ENCODE measurements at regions not wholly inside any gene's neighbourhood (a gene's known extent, or its start where the extent isn't known, plus 50 kb on each side); places are given as distances from the start of the nearest gene placed in this dataset.
"Not testable (repeated sequence)": the region's sequence is repeated elsewhere in the genome, so short reads cannot be mapped to it uniquely, and the experiment has no call there.

DNA sequence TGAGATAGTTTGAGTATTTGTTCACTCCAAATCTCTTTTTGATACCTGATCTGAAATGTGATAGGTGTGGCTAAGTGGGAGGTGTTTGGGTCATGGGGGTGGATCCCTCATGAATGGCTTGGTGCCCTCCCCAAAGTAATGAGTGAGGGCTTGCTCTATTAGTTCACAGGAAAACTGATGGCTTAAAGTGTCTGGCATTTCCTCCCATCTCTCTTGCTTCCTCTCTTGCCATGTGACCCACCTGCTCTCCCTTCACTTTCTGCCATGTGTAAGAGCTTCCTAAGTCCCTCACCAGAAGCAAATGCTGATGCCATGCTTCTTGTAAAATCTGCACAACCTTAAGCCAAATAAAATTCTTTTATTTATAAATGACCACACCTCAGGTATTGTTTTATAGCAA, 61.1 kb downstream of the MAD2L1 start:
- no peak for DNase-seq

DNA sequence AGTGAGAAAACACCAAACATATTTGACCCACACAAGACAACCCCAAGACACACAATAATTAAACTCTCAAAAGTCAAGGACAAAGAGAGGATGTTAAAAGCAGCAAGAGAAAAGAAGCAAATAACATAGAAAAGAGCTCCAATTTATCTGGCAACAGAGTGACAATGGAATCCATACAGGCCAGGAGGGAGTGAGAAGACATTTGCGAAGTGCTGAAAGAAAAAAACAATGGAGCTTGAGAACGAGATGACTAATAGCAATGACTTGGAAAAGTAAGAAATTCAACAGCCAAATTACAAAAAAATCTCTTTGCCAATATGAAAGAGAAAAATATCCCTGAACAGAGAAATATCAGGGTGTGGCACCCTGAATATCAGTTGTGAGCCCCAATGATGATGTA, 61.6 kb downstream of the MAD2L1 start:
- DNase-seq = no peak

DNA sequence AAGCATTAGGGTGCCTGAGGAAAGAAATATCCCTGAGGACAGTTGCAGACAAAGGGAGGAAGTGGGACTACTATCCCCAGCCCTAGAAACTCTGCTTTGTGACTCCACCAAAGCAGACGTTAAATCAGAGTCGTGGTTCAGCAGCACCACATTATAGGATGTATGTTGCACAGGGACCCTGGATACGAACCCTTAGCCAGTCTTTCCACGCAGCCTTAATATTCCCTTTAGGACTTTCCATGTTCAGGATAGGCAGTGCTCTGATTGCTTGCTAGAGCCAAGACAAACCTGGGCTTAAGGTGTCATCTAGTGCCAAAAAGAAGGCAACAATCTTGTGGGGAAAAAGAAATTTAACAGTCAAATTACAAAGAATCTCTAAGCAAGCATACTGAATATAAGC, 62.6 kb downstream of the MAD2L1 start:
- no peak for DNase-seq

DNA sequence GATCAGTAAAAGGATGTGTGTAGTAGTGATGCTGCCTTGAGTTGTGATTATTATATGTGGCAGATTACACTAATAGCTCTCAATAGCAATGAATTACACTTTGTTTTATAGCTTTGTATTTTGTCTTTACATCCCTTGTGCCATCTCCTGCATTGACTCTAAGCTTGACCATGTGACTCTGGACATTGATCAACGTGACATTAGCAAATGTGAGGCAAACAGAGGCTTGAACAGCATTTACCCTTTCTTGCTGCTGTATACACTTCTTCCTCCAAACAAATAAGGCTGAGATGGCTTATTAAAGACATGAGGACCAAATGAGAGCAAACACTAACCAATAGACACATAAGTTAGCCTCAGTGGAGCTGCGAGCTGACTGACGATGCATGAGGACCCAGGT, 63.5 kb downstream of the MAD2L1 start:
- DNase-seq = no peak

DNA sequence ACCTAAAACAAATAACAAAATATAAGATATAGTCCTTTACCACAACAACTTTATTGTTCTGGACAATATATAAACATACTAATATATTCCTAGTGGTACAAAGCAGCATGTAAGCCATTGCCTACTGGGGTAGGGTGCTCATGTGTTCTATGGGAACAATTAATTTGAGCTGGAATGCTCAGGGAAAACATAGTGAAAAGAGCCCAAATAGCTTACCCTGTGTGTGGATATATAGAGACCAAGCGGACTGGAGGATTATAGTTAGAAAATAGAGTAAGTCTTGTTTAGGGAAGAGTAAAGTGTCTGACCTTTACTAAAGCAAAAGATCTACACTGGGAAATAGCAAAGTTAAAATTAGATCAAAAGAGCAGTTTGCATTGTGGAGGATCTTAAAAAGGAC, 64.8 kb downstream of the MAD2L1 start:
- DNase-seq = no peak

DNA sequence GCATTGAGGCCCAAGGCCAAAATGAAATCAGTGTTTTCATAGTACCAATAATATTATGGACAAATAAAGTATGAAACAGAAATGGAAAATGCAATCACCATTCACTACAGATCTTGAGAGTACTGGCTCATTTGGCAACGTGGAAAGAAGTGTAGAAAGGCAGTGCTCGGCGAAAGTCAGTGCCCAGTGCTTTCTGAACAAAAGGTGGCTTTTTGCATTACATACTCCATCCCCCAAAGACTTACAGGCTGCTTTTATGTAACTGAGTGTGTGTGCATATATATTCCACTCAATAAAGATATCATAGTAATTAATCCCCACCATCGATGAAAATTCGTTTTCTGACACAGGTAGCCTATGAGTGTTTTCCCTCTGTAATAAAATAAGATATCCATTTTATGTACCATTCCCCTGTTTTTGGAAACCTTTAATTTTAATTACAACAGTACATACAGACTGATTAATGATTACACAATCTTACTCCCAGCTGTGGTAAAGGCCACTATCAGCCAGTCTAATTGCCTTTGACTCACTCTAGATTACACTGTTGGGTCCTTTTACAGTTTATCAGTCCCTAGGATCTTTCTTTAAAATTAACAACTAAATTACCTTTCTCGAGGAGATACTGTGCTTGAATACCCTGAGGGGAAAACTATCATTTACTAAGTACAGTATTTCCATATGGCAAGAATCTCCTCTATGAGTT, 65.9 kb downstream of the MAD2L1 start:
- no peak for DNase-seq

DNA sequence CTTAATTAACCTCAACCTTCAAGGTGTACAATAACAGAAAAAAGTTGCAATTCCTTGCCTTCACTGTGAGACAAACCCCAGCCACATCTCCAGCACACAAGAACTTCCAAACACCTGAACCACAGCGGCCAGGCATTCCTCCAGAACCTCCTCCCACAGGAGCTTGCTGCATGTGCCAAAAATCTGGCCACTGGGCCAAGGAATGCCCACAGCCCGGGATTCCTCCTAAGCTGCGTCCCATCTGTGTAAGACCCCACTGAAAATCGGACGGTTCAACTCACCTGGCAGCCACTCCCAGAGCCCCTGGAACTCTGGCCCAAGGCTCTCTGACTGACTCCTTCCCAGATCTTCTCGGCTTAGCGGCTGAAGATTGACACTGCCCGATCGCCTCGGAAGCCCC, 70.6 kb downstream of the MAD2L1 start:
- DNase-seq = not testable (repeated sequence)

DNA sequence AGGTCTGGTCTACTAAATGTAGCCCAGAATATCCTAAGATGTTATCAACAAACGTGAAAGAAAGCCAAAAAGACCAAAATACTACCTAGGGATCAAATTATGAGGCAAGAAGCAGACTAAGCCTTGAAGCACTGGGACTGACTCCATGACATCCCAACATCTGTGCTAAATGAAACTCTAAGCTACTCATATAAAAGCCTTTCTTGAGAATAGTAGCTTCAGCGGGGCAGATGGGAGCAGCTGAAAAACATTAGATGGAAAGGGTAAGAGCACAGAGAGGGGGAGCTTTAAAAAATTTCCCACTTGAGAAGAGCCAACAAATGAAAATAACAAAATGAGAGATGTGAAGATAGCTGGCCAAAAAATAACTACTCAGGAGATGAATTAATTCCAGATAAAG, 81.7 kb downstream of the MAD2L1 start:
- DNase-seq = no peak

DNA sequence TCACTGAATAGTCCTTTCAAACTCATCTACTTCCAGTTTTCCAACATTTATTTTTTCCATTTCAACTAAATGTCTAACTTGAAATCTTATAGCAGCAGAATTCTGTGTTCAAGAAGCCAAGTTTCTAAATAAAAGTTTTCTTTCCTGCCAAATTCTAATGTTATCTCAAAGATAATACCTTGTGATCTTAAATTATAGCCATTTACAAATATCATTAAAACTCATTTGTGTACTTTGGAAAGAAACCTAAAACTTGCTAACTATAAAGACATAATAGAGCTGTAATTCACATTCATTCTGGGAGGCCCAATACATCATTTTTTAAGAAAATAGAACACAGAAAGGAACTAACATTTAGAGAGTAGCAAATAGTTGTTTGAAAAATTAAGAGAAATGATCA, 83.9 kb downstream of the MAD2L1 start:
- no peak for DNase-seq

DNA sequence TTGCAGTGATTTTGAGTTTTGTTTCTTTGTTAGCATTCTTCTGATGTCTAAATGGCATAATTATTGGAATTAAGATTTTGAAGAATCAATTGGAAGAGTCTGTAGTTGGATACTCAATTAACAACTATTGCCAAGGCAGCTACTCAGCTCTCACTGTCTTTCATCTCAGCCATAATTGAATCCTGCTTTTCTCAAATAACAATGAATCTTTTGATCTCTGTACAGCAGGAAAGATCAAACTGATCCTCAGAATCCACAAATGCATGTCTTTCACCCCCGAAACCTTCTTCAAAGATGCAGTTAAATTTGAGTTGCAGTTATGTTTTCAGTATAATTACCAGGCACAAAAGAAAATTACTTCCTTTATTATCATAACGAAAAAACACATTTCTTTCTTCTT, 86.2 kb downstream of the MAD2L1 start:
- no peak for DNase-seq

DNA sequence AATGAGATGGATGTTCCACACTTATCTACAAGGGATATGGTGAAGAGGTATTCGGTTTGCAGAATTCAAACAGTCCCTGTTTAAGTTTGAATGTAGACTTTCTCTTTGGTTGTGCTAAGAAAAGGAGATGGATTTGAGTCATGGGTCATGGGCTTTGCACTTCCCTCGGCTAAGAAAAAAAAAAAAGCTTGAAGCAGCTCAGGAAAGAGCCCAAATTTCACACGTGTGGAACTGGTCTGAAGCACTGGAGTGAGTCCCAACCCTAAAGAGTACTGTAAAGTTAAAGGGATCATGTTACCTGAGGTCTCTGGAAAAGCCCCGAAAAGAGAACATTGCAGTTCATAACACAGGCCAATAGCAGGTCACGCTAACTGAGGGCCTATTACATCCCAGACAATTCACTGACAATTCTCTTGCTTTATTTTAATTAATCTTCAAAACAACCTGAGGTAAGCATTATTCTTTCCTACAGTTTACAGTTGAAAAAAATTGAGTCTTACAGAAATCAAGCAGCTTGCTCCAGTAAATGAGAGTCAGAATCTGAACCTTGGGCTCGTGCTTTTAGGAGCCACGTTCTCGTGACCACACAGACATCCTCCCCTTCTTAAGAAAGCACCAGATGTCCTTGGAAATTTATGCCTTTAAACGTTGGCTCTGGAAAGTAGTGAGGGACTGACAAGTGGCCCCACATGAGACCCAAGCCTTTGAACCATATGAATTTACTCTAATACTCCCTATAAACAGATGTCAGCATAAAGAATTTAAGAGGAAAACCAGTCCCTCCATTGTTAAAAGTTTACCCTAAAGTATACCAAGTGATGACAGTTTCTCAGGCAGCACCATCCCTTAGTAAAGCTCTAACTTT, 89.3 kb downstream of the MAD2L1 start:
- no peak for DNase-seq

DNA sequence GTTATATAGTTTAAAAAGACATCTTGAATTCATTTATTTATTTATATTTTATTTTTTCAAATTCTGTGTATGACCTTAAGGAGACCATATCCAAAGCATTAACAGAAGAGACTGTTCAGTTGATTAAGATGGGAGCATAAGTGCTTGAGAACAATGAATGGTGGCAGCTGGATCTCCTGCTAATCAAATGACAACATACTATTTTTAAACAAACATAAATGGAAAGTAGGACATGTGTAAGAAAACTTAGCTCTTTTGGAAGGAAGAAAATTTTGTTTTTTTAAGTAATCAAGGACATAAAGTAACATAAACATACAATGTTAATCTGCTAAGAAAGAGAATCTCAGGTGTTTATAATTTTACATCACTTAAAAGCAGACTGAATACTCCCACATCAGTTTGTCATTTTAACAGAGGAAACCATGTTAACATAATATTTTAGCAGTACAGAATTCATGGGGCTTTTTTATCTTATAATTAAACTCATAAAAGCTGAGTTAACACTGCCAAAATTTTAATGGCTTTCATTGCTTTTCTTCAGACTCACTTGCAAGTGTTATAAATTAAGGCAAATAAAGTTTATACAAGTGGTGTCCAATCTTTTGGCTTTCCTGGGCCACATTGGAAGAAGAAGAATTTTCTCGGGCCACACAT, 95.1 kb downstream of the MAD2L1 start:
- DNase-seq = no peak

DNA sequence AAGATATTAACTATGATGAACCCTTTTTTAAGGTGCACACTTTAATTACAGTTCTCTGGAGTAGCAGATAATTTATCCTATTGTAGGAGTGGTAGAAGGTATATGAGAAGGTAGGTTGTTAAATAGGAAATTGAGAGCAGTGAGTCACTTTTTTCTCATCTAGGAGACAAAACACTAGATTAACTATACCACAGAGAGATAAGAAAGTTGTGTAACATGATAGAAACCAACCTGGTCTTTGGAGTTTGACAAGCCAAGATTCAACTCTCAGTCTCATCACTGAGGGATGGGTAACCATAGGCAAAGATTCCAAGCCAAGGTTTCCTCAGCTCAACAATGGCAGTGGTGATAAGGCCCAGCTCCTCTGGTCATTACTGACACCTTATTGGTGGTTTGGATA, 104.0 kb downstream of the MAD2L1 start:
- DNase-seq = no peak

DNA sequence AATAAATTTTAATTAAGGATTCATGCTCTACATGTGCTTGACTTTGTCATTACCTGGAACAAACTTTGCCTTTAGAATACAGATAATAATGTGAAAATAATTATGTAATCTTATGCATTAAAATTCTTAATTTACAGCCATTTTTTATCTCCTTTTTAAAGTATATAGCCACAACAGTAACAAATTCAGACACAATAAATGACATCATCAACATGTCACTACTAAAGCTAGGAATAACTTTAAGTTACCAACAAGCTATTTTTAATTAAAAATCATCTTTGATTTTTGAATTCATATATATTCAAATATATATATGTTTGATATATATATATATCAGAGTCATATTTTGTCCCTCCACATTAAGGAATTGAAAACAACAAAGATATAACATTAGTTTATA, 107.7 kb downstream of the MAD2L1 start:
- DNase-seq = no peak

DNA sequence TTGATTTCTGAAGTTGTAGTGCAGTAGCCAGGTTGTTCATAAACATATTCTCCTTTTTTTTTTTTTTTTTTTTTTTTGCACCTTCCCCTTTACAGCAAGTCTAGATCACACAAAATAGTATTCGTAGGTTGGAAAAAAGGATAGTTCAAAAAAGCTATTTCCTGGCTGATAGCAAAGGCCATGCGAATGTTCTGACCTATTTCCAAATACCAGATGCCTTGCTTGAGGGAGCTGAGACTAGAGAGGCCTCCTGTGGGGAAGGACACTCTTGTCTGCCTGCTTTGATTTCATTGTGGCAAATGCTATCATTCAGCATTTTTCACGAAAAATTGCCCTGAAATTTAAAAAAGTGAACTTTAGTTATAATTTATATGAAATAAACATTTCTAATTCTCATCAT, 111.4 kb downstream of the MAD2L1 start:
- no peak for DNase-seq

DNA sequence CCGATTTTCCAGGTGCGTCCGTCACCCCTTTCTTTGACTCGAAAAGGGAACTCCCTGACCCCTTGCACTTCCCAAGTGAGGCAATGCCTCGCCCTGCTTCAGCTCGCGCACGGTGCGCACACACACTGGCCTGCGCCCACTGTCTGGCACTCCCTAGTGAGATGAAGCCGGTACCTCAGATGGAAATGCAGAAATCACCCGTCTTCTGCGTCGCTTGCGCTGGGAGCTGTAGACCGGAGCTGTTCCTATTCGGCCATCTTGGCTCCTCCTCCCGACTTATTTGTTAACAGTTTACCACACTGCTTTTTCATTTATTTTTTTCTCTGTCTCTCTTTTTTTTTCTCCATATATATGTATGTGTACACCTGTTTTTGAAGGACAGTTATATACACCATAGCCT, 112.2 kb downstream of the MAD2L1 start:
- not testable (repeated sequence) for DNase-seq

DNA sequence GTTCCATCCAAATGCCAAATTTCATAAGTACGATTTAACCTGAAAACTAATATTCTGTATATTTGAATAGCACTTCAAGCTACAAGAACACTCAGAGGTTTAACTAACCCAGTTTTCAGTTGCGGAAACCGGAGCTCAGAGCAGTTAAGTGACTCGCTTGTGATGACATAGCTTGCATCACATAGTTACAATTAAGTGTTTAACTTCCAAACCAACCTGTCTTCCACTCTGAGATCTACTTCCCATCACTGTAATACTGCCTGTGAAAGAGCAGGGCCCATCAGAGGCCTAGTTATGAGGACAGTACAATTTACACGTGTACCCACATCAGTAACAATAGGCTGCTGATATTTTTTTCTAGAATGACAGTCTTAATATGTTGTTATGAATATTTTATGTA, 120.3 kb downstream of the MAD2L1 start:
- no peak for DNase-seq

DNA sequence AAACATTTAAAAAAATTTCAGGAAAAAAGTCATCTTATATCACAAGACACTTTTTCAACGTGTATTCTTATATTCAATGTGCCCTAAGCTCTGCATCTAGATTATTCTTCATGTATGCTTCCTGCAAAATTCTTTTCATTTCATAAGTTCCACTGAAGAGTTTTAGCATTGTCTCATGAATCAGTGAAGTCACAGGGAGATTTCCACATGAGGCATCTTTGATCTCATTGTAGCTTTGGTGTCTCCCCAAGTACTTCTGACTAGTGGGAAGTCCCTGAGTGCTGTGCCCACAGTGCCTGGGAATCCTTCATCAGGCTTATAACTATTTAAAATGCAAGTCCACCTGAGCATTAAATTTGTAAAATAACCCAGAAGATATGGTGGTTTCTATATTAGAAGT, 123.8 kb downstream of the MAD2L1 start:
- DNase-seq = no peak

DNA sequence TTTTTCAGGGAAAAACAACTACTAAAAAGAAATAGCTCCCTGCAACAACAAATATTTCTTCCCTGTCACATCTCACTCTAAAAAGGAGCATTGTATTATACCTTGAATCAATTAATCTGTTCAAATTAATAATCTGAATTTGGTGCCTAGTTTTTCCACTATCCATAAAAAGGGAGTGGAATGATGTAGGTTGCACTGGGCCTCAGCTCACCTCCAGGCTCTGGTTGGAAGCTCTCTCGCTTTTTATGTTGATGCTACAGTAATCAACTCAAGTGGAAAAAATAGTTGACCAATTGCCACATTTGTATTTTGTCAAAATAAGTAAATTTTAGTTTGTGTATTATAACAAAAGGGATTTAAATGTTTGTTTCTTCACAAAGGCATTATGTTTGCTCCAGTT, 126.1 kb downstream of the MAD2L1 start:
- DNase-seq = no peak

DNA sequence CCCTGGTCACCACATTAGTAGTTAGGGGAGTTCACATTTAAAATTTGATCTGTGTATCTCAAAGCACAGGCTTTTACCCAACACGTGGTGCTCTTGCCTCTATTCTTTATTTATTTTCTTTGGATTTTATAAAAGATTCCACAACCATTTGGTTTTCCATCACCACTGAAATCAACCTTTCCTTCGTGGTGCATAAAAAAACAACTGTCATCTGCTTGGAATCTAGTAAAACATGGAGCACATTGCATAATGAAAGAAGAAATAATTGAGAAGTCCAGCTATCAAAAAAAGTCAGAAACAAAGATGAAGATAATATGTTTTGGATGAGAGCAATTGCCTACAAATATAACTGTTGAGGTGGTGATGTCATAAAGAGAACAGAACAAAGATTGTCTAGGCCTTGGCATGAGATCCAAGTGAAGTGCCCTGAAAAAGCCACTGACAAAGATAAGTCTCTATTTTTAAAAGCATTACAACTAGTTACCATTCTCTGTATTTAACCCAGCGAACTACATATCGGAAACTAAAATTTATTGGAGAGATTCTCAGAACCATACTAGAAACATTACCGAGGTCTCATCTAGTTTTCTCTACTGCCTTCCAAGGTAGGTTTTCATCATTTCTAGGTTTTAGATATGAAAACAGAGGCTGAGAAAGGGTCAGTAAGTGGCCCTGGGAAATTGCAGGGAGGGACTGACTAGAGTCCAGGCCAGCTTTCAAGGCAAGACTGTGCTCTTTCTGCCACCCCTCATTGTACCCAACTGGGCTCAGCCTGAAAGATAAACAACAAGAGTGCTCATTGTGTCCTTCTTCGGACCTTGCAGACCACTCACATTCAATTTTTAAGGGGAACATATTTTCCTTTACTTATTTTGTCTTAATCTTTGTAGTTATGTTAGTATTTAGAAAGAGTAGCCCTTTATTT, 127.3 kb downstream of the MAD2L1 start:
- no peak for DNase-seq

DNA sequence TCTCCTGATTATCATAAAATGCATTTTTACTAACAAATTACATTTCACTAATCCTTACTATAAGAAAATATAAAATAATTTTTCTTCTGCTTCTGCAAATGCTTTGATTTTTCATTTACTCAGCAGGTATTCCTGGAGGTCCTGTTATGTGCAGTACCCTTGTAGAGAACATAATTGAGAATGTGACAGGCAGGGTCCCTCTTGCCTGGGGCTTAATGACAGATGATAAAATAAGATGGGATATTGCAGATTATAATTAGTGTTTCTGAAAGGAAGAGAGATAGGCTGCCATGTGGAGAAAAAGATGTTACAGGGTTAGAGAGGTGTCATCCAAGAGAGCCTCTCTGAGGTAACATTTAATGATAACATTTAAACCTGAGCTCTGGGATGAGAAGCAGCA, 128.9 kb downstream of the MAD2L1 start:
- no peak for DNase-seq

DNA sequence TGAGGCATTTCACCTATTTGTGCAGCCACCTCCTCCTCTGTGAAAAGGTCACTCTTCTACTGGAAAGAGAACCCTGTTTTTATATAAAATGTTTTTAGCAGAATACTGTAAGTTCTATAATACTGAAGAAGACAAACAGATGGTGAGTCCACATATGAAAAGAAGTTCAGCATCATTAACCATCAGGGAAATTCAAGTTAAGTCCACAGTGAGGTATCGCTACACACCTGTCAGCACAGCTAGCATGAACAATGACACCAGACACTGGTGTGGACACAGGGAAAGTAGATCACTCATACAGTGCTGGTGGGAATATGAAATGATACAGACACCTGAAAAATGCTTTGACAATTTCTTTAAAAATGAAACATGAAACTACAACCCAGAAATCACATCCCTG, 133.0 kb downstream of the MAD2L1 start:
- DNase-seq = no peak

DNA sequence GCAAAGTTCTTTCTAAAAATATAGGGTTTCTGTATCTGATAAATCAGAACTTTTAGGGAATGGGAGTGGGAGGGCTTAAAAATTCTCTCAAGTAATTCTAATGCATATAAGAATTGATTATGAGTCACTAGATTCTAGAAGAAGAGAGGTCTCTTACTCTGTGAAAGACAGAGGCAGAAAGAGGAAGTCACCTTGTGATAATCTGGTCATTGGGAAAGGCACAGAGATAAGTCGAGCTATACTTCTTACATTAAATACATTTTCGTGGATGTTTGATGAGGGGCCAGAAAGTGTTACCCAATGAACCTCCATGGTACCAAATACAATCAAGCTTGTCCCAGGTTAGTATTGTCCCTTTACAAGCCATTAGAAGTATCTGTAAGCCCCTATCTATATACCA, 134.4 kb downstream of the MAD2L1 start:
- no peak for DNase-seq

All from HCEC 1CT (cell line).